ENCODE measurements at regions not wholly inside any gene's neighbourhood (a gene's known extent, or its start where the extent isn't known, plus 50 kb on each side); places are given as distances from the start of the nearest gene placed in this dataset.

GRCh38 chr20:50281831-50282591, 91.4 kb downstream of the CEBPB start:
- TF ChIP-seq CTCF (IDR thresholded peaks at IDR 0.05; ENCODE audit: insufficient read depth, low read length, poor library complexity, severe bottlenecking) (no peak), EZH2phosphoT487 (conservative IDR thresholded peaks at IDR 0.05; ENCODE audit: low read length) (no peak)

All from SU-DHL-6 (cell line).